Kidney (tissue), 13 donors: ENCODE measurements at regions not wholly inside any gene's neighbourhood (a gene's known extent, or its start where the extent isn't known, plus 50 kb on each side); places are given as distances from the start of the nearest gene placed in this dataset.

Source experiments
- DNase-seq, 5 donors: peaks; one replicate each; pipeline ENCODE4 v3.0.0-alpha.2; 2013 to 2020
- FAIRE-seq: peaks from 2 replicates; lab custom pipeline; 2012; peaks lifted over from hg19 to GRCh38; lab: Jason Lieb, UNC
- H3K27ac ChIP-seq, 2 donors: one replicate each; pipeline ENCODE4 v1.7.0; 2013; ENCODE audit warnings: low read depth in 2 of 2, low read length in 2 of 2, inconsistent platforms in 1 of 2
- H3K27me3 ChIP-seq: one replicate; pipeline ENCODE4 v1.7.1; 2013; ENCODE audit warnings: low read length, inconsistent platforms; ENCODE audit not compliant: control insufficient read depth, insufficient read depth
- H3K36me3 ChIP-seq, 3 donors: one replicate each; pipeline versions ENCODE4 v1.7.0 to v1.7.1; 2013; ENCODE audit warnings: low read length in 3 of 3, control low read depth in 1 of 3, inconsistent platforms in 1 of 3; ENCODE audit not compliant: insufficient read depth in 3 of 3, control insufficient read depth in 2 of 3
- H3K4me1 ChIP-seq, 3 donors: one replicate each; pipeline versions ENCODE4 v1.7.0 to v1.7.1; 2013; ENCODE audit warnings: low read length in 3 of 3, inconsistent platforms in 1 of 3, low read depth in 1 of 3; ENCODE audit not compliant: control insufficient read depth in 2 of 3, insufficient read depth in 2 of 3
- H3K4me3 ChIP-seq, 3 donors: one replicate each; pipeline versions ENCODE4 v1.7.0 to v1.8.1; 2013; ENCODE audit warnings: low read length in 3 of 3, control low read depth in 1 of 3, inconsistent platforms in 1 of 3
- H3K9ac ChIP-seq, 3 donors: one replicate each; pipeline versions ENCODE4 v1.7.0 to v1.7.1; 2013; ENCODE audit warnings: low read length in 3 of 3, control low read depth in 1 of 3, inconsistent platforms in 1 of 3
- H3K9me3 ChIP-seq, 3 donors: one replicate each; pipeline versions ENCODE4 v1.7.0 to v1.7.1; 2013; ENCODE audit warnings: low read length in 3 of 3, control low read depth in 1 of 3, inconsistent platforms in 1 of 3; ENCODE audit not compliant: control insufficient read depth in 2 of 3, insufficient read depth in 1 of 3
- intact Hi-C: fragments of 100-400 bp; cut with DNase I; formaldehyde crosslinking; loops from one replicate; pipeline ENCODE4 v1.11.1; 2022
- TF ChIP-seq, protein P1 (sequence below): IDR thresholded peaks from 3 replicates; pipeline ENCODE4 v1.5.1; 2012; ENCODE audit warnings: mild to moderate bottlenecking, moderate library complexity, borderline replicate concordance; ENCODE audit not compliant: insufficient read depth; ENCODE audit errors: extremely low read depth
- donor health status: control.
- donor health status: control.
- donor health status: control.
- donor health status: control.
- donor health status: control.
- donor health status: DM: yes; HTN: yes; CAD: no.
- donor health status: Normal renal cell carcinoma (clear cell type).

DNA sequence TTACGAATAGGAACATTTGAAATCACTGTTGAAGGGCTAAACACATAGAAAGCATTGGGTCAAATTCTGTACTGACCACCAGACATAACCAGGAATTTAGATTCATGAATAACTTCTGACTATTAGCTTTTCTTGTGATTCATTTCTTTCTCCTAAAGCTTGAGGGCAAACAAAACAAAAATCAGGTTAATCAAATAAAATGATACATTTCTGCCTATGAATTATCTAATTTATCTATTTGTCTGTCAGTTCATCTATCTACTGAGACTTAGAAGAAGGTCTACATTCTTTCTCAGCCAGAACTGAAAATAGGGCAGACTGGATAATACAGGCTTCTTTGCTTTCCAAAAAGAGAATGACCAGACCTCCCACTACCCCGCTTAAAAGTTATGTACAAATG lies 65.9 kb upstream of the ST3GAL6 start:
- Histone ChIP-seq H3K36me3 (no peaks in the 10 kb centered on the region), H3K9ac (no peak overlapping the region), H3K4me3 (no peak overlapping the region), H3K27ac (no peak overlapping the region), H3K27me3 (no peaks in the 10 kb centered on the region), H3K4me1 (no peaks in the 10 kb centered on the region), H3K9me3 (no peaks in the 10 kb centered on the region)
- TF ChIP-seq, protein P1, sequence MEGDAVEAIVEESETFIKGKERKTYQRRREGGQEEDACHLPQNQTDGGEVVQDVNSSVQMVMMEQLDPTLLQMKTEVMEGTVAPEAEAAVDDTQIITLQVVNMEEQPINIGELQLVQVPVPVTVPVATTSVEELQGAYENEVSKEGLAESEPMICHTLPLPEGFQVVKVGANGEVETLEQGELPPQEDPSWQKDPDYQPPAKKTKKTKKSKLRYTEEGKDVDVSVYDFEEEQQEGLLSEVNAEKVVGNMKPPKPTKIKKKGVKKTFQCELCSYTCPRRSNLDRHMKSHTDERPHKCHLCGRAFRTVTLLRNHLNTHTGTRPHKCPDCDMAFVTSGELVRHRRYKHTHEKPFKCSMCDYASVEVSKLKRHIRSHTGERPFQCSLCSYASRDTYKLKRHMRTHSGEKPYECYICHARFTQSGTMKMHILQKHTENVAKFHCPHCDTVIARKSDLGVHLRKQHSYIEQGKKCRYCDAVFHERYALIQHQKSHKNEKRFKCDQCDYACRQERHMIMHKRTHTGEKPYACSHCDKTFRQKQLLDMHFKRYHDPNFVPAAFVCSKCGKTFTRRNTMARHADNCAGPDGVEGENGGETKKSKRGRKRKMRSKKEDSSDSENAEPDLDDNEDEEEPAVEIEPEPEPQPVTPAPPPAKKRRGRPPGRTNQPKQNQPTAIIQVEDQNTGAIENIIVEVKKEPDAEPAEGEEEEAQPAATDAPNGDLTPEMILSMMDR = no peak
- intact Hi-C loops = no loop called here
- DNase-seq (no peak), FAIRE-seq (no peak)

DNA sequence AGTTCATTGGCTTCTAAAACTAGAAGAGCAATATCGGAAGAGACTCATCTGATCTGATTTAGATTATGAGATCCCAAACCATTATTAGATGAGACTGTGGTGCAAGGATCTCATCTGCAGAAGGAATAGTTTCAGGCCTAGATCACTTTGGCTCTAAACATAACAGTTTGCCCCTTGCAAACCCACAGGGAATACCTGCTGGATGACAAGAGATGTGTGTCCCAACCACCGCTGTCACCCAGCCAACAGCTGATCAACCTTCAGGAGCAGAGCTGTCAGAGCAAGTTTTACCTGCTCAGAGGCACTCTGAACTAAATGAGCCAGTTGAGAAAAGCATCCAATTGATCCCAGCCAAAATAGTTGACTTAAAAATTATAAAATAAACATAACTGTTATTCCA lies 64.0 kb upstream of the ST3GAL6 start:
- intact Hi-C loops = no loop called here
- H3K9ac ChIP-seq = no peak overlapping the region
- no peak overlapping the region for H3K27ac ChIP-seq
- no peak for FAIRE-seq
- H3K4me1 ChIP-seq = no peaks in the 10 kb centered on the region
- no peak overlapping the region for H3K4me3 ChIP-seq
- no peaks in the 10 kb centered on the region for H3K27me3 ChIP-seq
- TF ChIP-seq, protein P1 = no peak
- DNase-seq = no peak
- H3K9me3 ChIP-seq = no peaks in the 10 kb centered on the region
- H3K36me3 ChIP-seq = no peaks in the 10 kb centered on the region

DNA sequence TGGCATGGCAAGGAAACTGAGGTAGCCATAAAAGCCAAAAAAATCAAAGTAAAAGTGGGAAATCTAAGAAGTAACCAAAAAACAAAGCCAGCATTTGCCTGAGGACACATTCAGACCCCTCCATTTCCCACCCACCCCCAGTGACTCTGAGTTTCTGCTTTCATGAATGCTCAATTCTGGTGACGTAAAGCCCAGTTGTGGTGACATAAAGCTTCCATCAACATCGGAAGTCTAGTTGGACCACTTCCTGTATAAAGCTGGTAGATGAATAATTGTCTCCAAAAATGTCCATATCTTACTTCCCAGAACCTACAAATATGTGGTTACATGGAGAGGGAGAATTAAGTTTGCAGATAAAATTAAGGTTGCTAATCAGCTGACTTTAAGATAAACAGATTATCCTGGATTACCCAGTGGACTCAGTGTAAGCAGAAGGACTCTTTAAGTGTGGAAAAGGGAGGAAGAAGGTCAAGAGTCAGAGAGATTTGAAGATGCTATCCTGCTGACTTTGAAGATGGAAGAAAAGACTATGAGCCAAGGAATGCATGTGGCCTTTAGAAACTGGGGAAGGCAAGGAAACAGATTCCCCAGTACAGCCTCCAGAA lies 62.0 kb upstream of the ST3GAL6 start:
- DNase-seq (no peak), FAIRE-seq (no peak)
- intact Hi-C loops = no loop called here
- Histone ChIP-seq H3K4me3 (no peak overlapping the region), H3K9me3 (no peaks in the 10 kb centered on the region), H3K4me1 (no peaks in the 10 kb centered on the region), H3K36me3 (no peaks in the 10 kb centered on the region), H3K27me3 (no peaks in the 10 kb centered on the region), H3K27ac (no peak overlapping the region), H3K9ac (no peak overlapping the region)
- TF ChIP-seq, protein P1 = no peak

DNA sequence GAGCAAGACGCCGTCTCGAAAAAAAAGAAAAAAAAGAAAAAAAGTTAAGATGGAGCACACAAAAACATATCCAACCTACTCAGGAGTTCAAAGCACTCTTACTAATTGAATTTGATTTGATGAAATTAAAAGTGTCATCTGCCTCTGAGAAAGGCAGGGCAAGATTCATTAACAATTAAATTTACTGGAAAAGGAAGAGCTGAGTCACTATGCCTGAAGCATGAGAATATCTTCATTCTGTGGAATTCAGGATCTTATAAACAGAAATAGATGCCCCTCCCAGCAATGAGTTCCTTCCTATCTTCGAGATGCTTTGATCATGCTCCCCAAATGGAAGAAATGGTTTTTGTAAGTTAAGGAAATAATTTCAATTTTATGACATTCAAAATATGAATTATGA lies 61.0 kb upstream of the ST3GAL6 start:
- H3K4me1 ChIP-seq = no peaks in the 10 kb centered on the region
- FAIRE-seq (no peak), DNase-seq (no peak)
- H3K9me3 ChIP-seq = no peaks in the 10 kb centered on the region
- TF ChIP-seq, protein P1 = no peak
- intact Hi-C loops = no loop called here
- H3K27me3 ChIP-seq = no peaks in the 10 kb centered on the region
- H3K9ac ChIP-seq = no peak overlapping the region
- H3K36me3 ChIP-seq = no peaks in the 10 kb centered on the region
- no peak overlapping the region for H3K4me3 ChIP-seq
- H3K27ac ChIP-seq = no peak overlapping the region
